ENCODE measurements at regions not wholly inside any gene's neighbourhood (a gene's known extent, or its start where the extent isn't known, plus 50 kb on each side); places are given as distances from the start of the nearest gene placed in this dataset.
"Not testable (repeated sequence)": the region's sequence is repeated elsewhere in the genome, so short reads cannot be mapped to it uniquely, and the experiment has no call there.

GRCh38 chr6:128580224-128581110, 60.1 kb upstream of the PTPRK start:
- no peak overlapping the region for H3K4me3 ChIP-seq
- no peak overlapping the region; the same call in 1 of the 2 replicates for H3K4me2 ChIP-seq
- no peak for TF ChIP-seq ZNF114 (CRISPR knock-in tag; IDR thresholded peaks at IDR 0.05)
- no peak for TF ChIP-seq CTCF (conservative IDR thresholded peaks at IDR 0.05; ENCODE audit: low read depth in 2 of 2)
- TF ChIP-seq JUNB (IDR thresholded peaks at IDR 0.05; ENCODE audit: unreplicated experiment), result no peak
- no peak for TF ChIP-seq ETS1 (IDR thresholded peaks at IDR 0.05)
- no peak for TF ChIP-seq EZH2phosphoT487 (IDR thresholded peaks at IDR 0.05; ENCODE audit: unreplicated experiment)
- Mint-ChIP-seq H3K4me3 (no peak overlapping the region), H3K36me3 (ENCODE audit: low read depth) (no peaks in the 10 kb centered on the region), H3K27me3 (ENCODE audit: insufficient read depth, low read depth, poor library complexity) (peaks cover 1% of the 10 kb centered on the region), H3K9me3 (no peaks in the 10 kb centered on the region), H3K27ac (no peak overlapping the region; the same call in 1 of the 2 replicates), H3K4me1 (peaks cover 21% of the 10 kb centered on the region)
- no peaks in the 10 kb centered on the region for H3F3A ChIP-seq (replicated peaks; ENCODE audit: low read depth)
- no peak overlapping the region for H3K27ac ChIP-seq (ENCODE audit: low read depth)
- ATAC-seq (peak; percentile 41; the same call in 2 of the 3 replicates), DNase-seq (ENCODE audit: low spot score) (no peak)
- peaks cover 19% of the 10 kb centered on the region for H3K4me1 ChIP-seq (ENCODE audit: insufficient read depth)
- H4K20me1 ChIP-seq (replicated peaks; ENCODE audit: insufficient read depth), result no peaks in the 10 kb centered on the region
- no peaks in the 10 kb centered on the region for H3K79me2 ChIP-seq (replicated peaks; ENCODE audit: insufficient read depth)
- peak overlapping the region; percentile 29; the same call in 1 of the 2 replicates for H2AFZ ChIP-seq
- no peaks in the 10 kb centered on the region for H3K27me3 ChIP-seq (ENCODE audit: insufficient read depth)
- no peaks in the 10 kb centered on the region for H3K9me2 ChIP-seq (ENCODE audit: insufficient read depth)
- no peaks in the 10 kb centered on the region for H3K36me3 ChIP-seq (ENCODE audit: insufficient read depth)

DNA sequence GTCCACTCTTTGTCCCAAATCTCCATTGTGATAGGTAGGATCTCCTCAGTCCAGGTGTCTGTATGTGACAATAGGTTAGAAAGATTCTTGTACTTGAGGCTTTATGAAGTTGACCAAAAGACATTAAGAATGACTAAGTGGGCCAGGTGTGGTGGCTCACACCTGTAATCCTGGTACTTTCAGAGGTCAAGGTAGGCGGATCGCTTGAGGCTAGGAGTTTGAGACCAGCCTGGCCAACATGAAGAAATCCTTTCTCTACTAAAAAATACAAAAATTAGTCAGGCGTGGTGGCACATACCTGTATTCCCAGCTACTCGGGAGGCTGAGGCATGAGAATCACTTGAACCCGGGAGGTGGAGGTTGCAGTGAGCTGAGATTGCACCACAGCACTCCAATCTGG, 54.9 kb upstream of the PTPRK start:
- not testable (repeated sequence) for H3K4me3 Mint-ChIP-seq; H3K9me3 Mint-ChIP-seq; H3K79me2 ChIP-seq (replicated peaks; ENCODE audit: insufficient read depth); H3K36me3 Mint-ChIP-seq (ENCODE audit: low read depth); H3K4me1 Mint-ChIP-seq; H2AFZ ChIP-seq; H3K36me3 ChIP-seq (ENCODE audit: insufficient read depth); H3K27me3 ChIP-seq (ENCODE audit: insufficient read depth); H3K27ac Mint-ChIP-seq; H3K9me2 ChIP-seq (ENCODE audit: insufficient read depth); H3K4me1 ChIP-seq (ENCODE audit: insufficient read depth); ATAC-seq; H3K27me3 Mint-ChIP-seq (ENCODE audit: insufficient read depth, low read depth, poor library complexity); H3K4me3 ChIP-seq; H4K20me1 ChIP-seq (replicated peaks; ENCODE audit: insufficient read depth); H3K4me2 ChIP-seq; DNase-seq (ENCODE audit: low spot score); H3F3A ChIP-seq (replicated peaks; ENCODE audit: low read depth); H3K27ac ChIP-seq (ENCODE audit: low read depth)

DNA sequence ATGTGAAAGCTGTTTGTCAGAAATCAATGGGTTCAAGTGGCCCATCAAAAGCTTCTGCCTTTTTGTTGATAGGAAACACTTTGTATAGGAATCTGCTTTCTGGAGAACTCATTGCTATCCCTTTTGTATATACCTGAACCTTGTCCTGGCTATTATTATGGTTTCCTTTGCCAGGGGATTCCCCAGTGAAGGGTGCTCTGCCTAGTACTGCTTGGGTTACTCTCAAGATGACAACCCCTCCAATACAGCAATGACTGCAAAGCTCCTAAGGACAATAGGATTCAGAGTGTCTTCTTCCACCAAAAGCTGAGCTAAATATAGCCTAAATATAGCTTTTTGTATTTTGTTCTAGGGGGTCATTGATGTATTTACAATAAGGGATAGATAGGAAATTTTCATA, 54.0 kb upstream of the PTPRK start:
- no peak overlapping the region for H3K4me3 ChIP-seq
- DNase-seq (ENCODE audit: low spot score) (no peak), ATAC-seq (0 out of 3 replicates have a peak, but pooled peaks have one; percentile 26)
- H3K9me2 ChIP-seq (ENCODE audit: insufficient read depth), result no peaks in the 10 kb centered on the region
- peaks cover 13% of the 10 kb centered on the region for H3K4me1 Mint-ChIP-seq
- H3K27ac ChIP-seq (ENCODE audit: low read depth), result no peak overlapping the region
- H3K4me1 ChIP-seq (ENCODE audit: insufficient read depth), result no peaks in the 10 kb centered on the region; the same call in 1 of the 2 replicates
- H3K27me3 ChIP-seq (ENCODE audit: insufficient read depth), result no peaks in the 10 kb centered on the region
- no peak overlapping the region for H3K27ac Mint-ChIP-seq
- H3K36me3 ChIP-seq (ENCODE audit: insufficient read depth), result no peaks in the 10 kb centered on the region
- H3K9me3 Mint-ChIP-seq, result no peaks in the 10 kb centered on the region
- no peaks in the 10 kb centered on the region for H3F3A ChIP-seq (replicated peaks; ENCODE audit: low read depth)
- H3K4me3 Mint-ChIP-seq, result no peak overlapping the region
- no peak overlapping the region for H3K4me2 ChIP-seq
- no peak overlapping the region for H2AFZ ChIP-seq
- no peaks in the 10 kb centered on the region for H3K36me3 Mint-ChIP-seq (ENCODE audit: low read depth)
- H3K79me2 ChIP-seq (replicated peaks; ENCODE audit: insufficient read depth), result no peaks in the 10 kb centered on the region
- H3K27me3 Mint-ChIP-seq (ENCODE audit: insufficient read depth, low read depth, poor library complexity), result peaks cover 3% of the 10 kb centered on the region
- H4K20me1 ChIP-seq (replicated peaks; ENCODE audit: insufficient read depth), result no peaks in the 10 kb centered on the region
- TF ChIP-seq NANOG (IDR thresholded peaks at IDR 0.05; ENCODE audit: borderline replicate concordance) (no peak), STAT1 (IDR thresholded peaks at IDR 0.05; ENCODE audit: unreplicated experiment) (no peak), JUNB (IDR thresholded peaks at IDR 0.05; ENCODE audit: unreplicated experiment) (no peak), POLR2AphosphoS5 (IDR thresholded peaks at IDR 0.05; ENCODE audit: low read depth) (no peak), ZNF331 (CRISPR knock-in tag; IDR thresholded peaks at IDR 0.05; ENCODE audit: low read depth) (no peak), ZNF114 (CRISPR knock-in tag; IDR thresholded peaks at IDR 0.05) (no peak), CTCF (conservative IDR thresholded peaks at IDR 0.05; ENCODE audit: low read depth in 2 of 2) (no peak), EZH2 (IDR thresholded peaks at IDR 0.05; ENCODE audit: low read depth, unreplicated experiment) (no peak), ETS1 (IDR thresholded peaks at IDR 0.05) (no peak), EZH2phosphoT487 (IDR thresholded peaks at IDR 0.05; ENCODE audit: unreplicated experiment) (no peak)

Measured in GM23338 (cell line).